LNCAP (cell line): ENCODE measurements at regions not wholly inside any gene's neighbourhood (a gene's known extent, or its start where the extent isn't known, plus 50 kb on each side); places are given as distances from the start of the nearest gene placed in this dataset.

Experiments
- CTCF ChIP-seq: fragments of 450-650 bp; IDR thresholded peaks from 2 replicates; pipeline ENCODE4 v1.5.1; 2017; ENCODE audit warnings: mild to moderate bottlenecking

DNA sequence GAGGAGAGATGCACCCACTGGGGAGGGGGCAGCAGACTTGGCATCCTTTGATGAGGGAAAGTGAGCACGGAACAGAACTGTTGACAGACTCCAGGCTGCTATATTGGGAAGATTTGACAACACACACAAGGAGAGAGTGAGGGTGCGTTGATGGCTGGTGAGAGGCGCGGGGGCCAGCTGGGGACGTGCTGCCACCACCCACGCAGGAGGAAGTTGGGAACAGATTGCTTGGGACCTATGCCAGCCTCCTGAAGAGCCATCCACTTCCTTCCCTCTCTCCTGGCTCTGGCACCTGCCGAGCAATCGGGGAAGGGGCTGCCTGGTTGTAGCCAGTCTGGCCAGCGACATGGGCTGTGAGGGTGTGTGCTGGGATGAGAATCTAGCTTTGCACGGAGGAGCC, 223.7 kb upstream of the CSF3R start:
- no peak for TF ChIP-seq CTCF

DNA sequence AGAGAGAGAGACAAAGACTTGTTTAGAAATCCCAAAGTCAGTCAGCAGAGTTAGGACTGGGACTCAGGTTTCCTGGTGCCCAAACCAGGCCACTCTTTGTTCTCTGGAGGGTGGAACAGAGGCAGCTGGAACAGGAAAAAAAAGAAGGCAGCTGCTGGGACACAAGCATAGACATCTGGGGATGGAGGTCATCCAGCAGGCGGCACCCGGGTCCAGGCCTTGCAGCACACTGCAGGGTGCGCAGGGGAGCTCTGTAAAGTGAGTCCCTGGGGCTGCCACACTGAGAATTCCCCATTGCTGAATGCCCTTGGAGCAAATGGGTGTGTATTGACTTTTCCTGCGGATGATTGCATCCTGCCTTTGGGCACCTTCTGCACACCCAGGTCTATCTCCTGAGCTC, 222.9 kb upstream of the CSF3R start:
- TF ChIP-seq CTCF: no peak

DNA sequence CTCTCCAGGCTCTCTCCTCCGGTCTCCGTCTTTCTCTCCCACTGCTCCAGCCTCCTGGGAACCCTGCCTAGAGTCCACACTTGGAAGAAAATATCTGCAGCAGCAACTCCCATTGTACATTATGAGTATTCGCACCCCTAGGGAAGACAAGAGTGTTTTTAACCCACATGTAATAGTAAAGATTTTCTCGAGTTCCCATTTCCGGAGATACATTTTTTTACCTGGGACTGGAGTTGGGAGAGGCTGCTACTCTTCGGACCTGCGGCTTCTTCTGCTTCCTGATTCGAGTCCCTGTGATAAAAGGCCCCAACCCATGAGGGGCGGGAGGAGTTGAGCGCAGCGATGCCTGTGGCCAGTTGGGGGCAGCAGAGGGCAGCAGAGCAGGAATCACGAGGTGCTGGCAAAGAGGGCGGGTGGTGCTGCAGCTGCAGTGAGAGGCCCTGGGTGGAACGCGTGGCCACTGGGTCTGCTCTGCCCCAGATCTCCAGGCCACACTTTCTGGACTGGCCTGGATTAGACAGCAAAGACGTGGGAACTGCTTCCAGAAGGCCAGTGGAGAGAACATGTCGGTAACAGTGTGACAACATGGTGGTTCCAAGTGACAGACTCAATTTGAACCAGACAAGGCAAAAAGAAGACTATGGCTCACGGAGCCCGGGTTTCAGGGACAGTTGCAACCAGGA, 221.0 kb upstream of the CSF3R start:
- TF ChIP-seq CTCF: peak; percentile 98

DNA sequence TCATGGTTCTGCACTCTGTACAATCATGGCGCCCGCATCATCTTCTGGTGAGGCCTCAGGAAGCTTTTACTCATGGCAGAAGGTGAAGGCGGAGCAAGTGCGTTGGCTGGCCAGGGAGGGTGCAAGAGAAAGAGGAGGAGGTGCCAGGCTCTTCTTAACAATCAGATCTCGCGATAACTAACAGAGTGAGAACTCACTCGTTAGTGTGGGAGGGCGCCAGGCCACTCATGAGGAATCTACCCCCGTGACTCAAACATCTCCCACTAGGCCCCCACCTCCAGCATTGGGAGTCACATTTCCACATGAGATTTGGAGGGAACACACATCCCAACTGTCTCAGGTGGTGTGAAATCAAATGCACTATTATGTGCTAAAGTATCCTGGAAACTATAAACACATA, 220.2 kb upstream of the CSF3R start:
- TF ChIP-seq CTCF: no peak

- TF ChIP-seq CTCF: no peak
These were observed 216.6 kb upstream of the CSF3R start for GRCh38 chr1:36699113-36699911.

- TF ChIP-seq CTCF: no peak
These were observed 215.3 kb upstream of the CSF3R start for GRCh38 chr1:36697836-36698605.

DNA sequence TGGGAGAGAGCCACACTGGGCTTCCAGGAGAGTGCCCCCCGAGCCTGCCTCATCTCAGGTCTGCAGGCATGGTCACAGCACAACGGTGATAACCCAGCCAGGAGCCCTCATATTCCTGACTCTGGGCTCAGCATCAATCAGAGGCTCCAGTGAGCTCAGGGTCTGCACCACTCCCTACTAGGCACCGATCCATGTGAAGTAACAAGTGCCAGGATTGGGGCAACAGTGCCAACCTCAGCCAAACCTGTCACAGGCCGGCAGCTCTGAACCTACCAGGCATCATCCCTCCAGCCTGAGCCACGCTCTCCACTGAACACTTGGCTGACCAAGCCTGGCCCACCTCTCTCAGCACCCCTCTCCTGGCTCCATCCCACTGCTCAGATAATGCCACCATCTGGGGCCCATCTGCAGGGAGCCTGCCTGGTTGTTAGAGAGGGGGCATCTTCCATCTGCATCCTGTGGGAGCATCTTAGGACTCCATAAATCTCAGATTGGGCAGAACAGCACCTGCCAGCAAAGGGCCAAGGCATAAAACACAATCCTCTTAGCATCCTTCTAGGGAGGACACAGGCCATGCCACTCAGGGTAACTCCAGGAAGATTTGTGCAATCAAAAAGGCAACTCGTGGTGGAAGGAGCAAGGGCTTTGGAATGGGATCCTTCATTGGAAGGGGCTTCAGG, 213.7 kb upstream of the CSF3R start:
- TF ChIP-seq CTCF: no peak
